ENCODE measurements at regions not wholly inside any gene's neighbourhood (a gene's known extent, or its start where the extent isn't known, plus 50 kb on each side); places are given as distances from the start of the nearest gene placed in this dataset.

DNA sequence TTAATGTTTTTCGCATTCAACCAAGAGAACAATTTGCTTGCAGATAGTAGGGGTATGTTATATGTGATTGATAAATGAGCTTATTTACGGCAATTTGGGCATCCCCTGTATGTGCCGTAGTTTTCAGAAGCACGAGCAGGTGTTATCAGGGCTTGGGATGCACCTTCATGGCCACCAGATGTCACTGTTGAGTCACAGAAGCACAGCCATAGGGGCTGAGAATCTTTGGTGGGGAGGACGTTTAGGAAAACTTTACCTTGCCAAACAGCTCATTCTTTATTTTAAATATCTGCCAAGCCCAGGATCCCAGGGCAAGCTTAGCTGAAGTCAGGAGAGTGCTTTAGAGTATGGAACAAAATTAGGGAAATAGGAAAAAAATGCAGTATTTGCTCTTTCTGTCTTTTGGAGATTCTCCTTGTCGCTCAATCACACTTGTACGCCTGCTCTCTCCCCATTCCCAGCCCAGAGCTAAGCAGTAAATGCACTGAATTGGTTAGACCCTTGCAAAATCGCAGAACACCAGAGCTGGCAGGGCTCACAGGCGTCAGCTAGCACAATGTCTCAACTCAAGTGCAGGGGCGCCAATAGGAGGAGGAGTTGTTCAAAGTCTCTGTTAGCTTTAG lies 93.6 kb upstream of the MPHOSPH6 start:
- H3K4me1 ChIP-seq: peaks cover 5 to 13% (median 6%) of the 10 kb centered on the region in 4 donors
- H3K4me3 ChIP-seq: no peak overlapping the region
- no peaks in the 10 kb centered on the region for H3K27me3 ChIP-seq
- ATAC-seq (ENCODE audit: low FRiP score in 2 of 2) (peak; percentile 79 to 85), DNase-seq (peak in 1 of 2 donors; percentile 47)
- no peaks in the 10 kb centered on the region for H3K9me3 ChIP-seq
- 30 to 33% methylated on average over 10 of the region's 10 CpGs for WGBS, 2 donors
- H3K36me3 ChIP-seq: no peaks in the 10 kb centered on the region
- H3K27ac ChIP-seq: no peak overlapping the region
- no peak for TF ChIP-seq POLR2AphosphoS5 (IDR thresholded peaks at IDR 0.05)
- TF ChIP-seq, protein P1, sequence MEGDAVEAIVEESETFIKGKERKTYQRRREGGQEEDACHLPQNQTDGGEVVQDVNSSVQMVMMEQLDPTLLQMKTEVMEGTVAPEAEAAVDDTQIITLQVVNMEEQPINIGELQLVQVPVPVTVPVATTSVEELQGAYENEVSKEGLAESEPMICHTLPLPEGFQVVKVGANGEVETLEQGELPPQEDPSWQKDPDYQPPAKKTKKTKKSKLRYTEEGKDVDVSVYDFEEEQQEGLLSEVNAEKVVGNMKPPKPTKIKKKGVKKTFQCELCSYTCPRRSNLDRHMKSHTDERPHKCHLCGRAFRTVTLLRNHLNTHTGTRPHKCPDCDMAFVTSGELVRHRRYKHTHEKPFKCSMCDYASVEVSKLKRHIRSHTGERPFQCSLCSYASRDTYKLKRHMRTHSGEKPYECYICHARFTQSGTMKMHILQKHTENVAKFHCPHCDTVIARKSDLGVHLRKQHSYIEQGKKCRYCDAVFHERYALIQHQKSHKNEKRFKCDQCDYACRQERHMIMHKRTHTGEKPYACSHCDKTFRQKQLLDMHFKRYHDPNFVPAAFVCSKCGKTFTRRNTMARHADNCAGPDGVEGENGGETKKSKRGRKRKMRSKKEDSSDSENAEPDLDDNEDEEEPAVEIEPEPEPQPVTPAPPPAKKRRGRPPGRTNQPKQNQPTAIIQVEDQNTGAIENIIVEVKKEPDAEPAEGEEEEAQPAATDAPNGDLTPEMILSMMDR (IDR thresholded peaks at IDR 0.05): peak; percentile 63 to 92 (median 84)
- no peak for TF ChIP-seq EP300 (IDR thresholded peaks at IDR 0.05)
- TF ChIP-seq POLR2A (IDR thresholded peaks at IDR 0.05): no peak

DNA sequence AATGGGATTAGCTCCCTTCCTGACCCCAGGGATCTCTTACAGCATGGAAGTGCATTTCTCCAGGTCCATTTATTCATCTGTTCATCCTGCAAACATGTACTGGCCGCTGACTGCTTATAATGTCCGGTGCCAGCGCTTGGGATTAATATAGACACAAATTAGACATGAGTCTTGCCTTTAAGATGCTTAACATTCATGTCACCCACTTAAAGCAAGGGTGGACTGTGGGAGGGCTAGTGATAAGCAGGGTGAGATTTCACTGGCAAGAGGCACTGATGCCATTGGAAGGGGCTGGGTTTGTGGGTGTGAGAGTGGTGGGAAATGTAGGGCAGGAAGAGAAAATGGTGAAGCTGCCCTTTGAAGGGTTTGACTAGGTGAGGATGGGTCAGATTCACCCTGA lies 92.2 kb upstream of the MPHOSPH6 start:
- DNase-seq: no peak
- no peaks in the 10 kb centered on the region for H3K9me3 ChIP-seq
- no peak for TF ChIP-seq POLR2A (IDR thresholded peaks at IDR 0.05)
- TF ChIP-seq, protein P1 (IDR thresholded peaks at IDR 0.05): no peak
- no peak for TF ChIP-seq EP300 (IDR thresholded peaks at IDR 0.05)
- H3K27me3 ChIP-seq: no peaks in the 10 kb centered on the region
- H3K36me3 ChIP-seq: no peaks in the 10 kb centered on the region
- H3K4me3 ChIP-seq: no peak overlapping the region
- no peak overlapping the region for H3K27ac ChIP-seq
- WGBS, 2 donors: 70 to 85% methylated on average over 3 of the region's 3 CpGs
- no peak for ATAC-seq (ENCODE audit: low FRiP score in 2 of 2)
- peaks cover 5 to 13% (median 6%) of the 10 kb centered on the region in 4 donors for H3K4me1 ChIP-seq

DNA sequence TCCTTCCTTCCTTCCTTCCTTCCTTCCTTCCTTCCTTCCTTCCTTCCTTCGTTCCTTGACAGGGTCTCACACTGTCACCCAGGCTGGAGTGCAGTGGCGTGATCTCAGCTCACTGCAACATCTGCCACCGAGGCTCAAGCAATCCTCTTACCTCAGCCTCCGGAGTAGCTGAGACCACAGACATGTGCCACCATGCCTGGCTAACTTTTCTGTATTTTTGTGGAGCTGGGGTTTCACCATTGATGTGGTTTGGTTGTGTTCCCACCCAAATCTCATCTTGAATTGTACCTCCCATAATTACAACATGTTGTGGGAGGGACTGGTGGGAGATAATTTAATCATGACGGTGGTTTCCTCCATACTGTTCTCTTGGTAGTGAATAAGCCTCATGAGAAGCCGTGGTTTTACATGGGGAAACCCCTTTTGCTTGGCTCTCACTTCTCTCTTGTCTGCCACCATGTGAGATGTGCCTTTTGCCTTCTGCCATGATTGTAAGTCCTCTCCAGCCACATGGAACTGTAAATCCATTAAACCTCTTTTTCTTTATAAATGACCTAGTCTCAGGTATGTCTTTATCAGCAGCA lies 90.3 kb upstream of the MPHOSPH6 start:
- TF ChIP-seq POLR2AphosphoS5 (IDR thresholded peaks at IDR 0.05) (no peak), EP300 (IDR thresholded peaks at IDR 0.05) (no peak), POLR2A (IDR thresholded peaks at IDR 0.05) (no peak)
- TF ChIP-seq, protein P1 (IDR thresholded peaks at IDR 0.05): no peak
- no peak overlapping the region for H3K27ac ChIP-seq
- no peak overlapping the region for H3K4me3 ChIP-seq
- H3K27me3 ChIP-seq: no peaks in the 10 kb centered on the region
- peaks cover 5 to 13% (median 6%) of the 10 kb centered on the region in 4 donors for H3K4me1 ChIP-seq
- no peak for DNase-seq
- no peak for ATAC-seq (ENCODE audit: low FRiP score in 2 of 2)
- WGBS, 2 donors: 75 to 85% methylated on average over 6 of the region's 6 CpGs
- H3K36me3 ChIP-seq: no peaks in the 10 kb centered on the region
- H3K9me3 ChIP-seq: no peaks in the 10 kb centered on the region

DNA sequence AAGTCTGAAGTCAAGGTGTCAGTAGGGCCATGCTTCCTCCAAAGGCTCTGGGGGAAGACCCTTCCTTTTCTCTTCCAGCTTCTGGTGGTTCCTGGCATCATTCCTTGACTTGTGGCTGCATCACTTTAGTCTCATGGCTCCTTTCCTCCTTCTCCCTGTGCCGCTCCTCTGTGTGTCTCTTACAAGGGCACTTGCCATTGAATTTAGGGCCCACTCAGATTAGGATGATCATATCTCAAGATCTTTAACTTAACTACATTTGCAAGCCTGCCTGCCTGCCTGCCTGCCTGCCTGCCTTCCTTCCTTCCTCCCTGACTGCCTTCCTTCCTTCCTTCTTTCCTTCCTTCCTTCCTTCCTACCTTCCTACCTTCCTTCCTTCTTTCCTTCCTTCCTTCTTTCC lies 89.7 kb upstream of the MPHOSPH6 start:
- 90 to 100% methylated on average over 1 of the region's 1 CpG for WGBS, 2 donors
- ATAC-seq (ENCODE audit: low FRiP score in 2 of 2) (no peak), DNase-seq (no peak)
- TF ChIP-seq, protein P1 (IDR thresholded peaks at IDR 0.05): no peak
- TF ChIP-seq POLR2A (IDR thresholded peaks at IDR 0.05) (no peak), EP300 (IDR thresholded peaks at IDR 0.05) (no peak), POLR2AphosphoS5 (IDR thresholded peaks at IDR 0.05) (no peak)
- H3K4me3 ChIP-seq: no peak overlapping the region
- no peaks in the 10 kb centered on the region for H3K36me3 ChIP-seq
- H3K27me3 ChIP-seq: no peaks in the 10 kb centered on the region
- H3K9me3 ChIP-seq: no peaks in the 10 kb centered on the region
- H3K27ac ChIP-seq: no peak overlapping the region
- peaks cover 5 to 13% (median 6%) of the 10 kb centered on the region in 4 donors for H3K4me1 ChIP-seq

DNA sequence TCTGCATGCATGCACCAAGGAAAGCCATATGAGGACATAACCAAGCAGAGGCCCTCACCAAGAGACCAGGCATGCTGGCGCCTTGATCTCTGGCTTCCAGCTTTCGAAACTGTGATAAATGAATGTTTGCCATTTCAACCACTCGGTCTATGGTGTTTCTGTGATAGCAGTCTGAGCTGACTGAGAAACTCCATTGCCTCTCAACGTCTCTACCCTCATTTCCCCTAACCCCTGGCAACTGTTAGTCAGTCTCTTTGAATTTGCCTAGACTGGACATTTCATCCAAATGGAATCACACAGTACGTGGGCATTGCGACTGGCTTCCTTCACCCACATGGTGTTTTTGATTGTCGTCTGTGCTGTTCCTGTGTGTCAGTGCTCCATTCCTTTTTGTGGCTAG lies 88.0 kb upstream of the MPHOSPH6 start:
- Histone ChIP-seq H3K27ac (no peak overlapping the region), H3K27me3 (no peaks in the 10 kb centered on the region), H3K9me3 (no peaks in the 10 kb centered on the region), H3K4me3 (no peak overlapping the region), H3K4me1 (no peaks in the 10 kb centered on the region), H3K36me3 (no peaks in the 10 kb centered on the region)
- 86 to 90% methylated on average over 7 of the region's 7 CpGs for WGBS, 2 donors
- DNase-seq (no peak), ATAC-seq (ENCODE audit: low FRiP score in 2 of 2) (no peak)
- TF ChIP-seq POLR2AphosphoS5 (IDR thresholded peaks at IDR 0.05): no peak
- TF ChIP-seq POLR2A (IDR thresholded peaks at IDR 0.05): no peak

Data from upper lobe of left lung (tissue), 6 donors.